Endothelial cell of hepatic sinusoid (primary cell): ENCODE measurements at regions not wholly inside any gene's neighbourhood (a gene's known extent, or its start where the extent isn't known, plus 50 kb on each side); places are given as distances from the start of the nearest gene placed in this dataset.

ENCODE experiments used
- in situ Hi-C: cut with HindIII; loops from 2 replicates; pipeline ENCODE4 v1.10.0; 2017; ENCODE audit warnings: low sequenced_read_pairs

GRCh38 chr4:124243671-124244366 lies 468.7 kb downstream of the ANKRD50 start:
- in situ Hi-C loops: no loop called here

- in situ Hi-C loops: no loop called here
These were observed 459.5 kb downstream of the ANKRD50 start for GRCh38 chr4:124253080-124253479.

GRCh38 chr4:124262211-124263179 lies 450.0 kb downstream of the ANKRD50 start:
- in situ Hi-C loops: no loop called here

DNA sequence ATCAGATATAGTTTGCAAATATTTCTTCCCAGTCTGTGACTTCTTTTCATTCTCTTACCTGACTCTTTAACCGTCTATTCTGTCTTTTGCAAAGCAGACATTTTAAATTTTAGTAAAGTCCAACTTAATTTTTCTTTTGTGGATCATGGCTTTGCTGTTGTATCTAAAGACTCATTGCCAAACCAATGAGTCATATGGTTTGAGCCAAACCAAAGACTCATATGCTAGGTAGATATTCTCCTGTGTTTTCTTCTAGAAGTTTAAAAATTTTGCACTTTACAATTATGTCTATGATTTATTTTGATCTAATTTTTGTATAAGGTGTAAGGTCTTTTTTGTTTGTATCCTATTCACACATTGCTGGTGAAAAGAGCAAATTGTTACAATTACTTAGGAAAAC lies 446.8 kb downstream of the ANKRD50 start:
- in situ Hi-C loops: no loop called here

GRCh38 chr4:124266721-124267120 lies 445.8 kb downstream of the ANKRD50 start:
- in situ Hi-C loops: no loop called here

- in situ Hi-C loops: no loop called here
These were observed 436.1 kb downstream of the ANKRD50 start for GRCh38 chr4:124276461-124276860.

GRCh38 chr4:124277691-124278090 lies 434.8 kb downstream of the ANKRD50 start:
- in situ Hi-C loops: no loop called here

GRCh38 chr4:124278477-124278876 lies 434.1 kb downstream of the ANKRD50 start:
- in situ Hi-C loops: no loop called here

GRCh38 chr4:124279741-124280140 lies 432.8 kb downstream of the ANKRD50 start:
- in situ Hi-C loops: no loop called here

- in situ Hi-C loops: no loop called here
These were observed 430.1 kb downstream of the ANKRD50 start for GRCh38 chr4:124282301-124282898.

GRCh38 chr4:124288706-124289486 lies 423.6 kb downstream of the ANKRD50 start:
- in situ Hi-C loops: no loop called here

DNA sequence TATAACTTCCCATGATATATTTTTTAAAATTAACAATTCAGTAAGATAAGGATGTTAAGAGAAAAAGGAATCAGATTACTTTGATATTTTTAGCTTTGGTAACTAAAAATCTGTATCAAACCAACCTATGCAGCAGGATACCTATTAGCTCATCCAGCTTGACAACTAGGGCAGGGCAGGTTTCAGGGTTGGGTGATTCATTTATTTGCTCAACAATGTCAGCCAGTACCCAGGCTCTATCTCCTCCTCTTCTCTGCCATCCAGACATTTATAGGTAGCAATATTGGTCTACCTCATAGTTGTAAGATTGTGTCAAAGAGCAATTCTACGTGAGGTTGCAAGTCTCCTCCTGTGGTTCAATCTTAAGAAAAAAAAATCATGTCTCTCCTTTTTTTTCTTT lies 421.9 kb downstream of the ANKRD50 start:
- in situ Hi-C loops: no loop called here

DNA sequence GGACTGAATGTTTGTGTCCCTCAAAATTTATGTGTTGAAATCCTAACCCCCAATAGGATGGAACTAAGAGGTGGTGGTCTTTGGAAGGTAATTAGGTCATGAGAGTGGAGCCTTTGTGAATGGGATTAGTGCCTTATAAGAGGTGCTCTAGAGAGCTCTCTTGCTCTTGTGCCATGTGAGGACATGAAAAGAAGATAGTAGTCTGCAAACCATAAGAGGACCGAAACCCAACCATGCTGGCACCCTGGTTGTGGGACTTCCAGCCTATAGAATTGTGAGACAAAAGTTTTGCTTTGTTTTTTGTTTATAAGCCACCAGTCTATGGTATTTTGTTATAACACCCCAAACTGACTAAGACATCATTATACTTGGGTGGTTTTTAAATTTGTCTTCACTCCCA lies 417.1 kb downstream of the ANKRD50 start:
- in situ Hi-C loops: no loop called here

GRCh38 chr4:124304941-124305340 lies 407.6 kb downstream of the ANKRD50 start:
- in situ Hi-C loops: no loop called here

GRCh38 chr4:124306352-124306751 lies 406.2 kb downstream of the ANKRD50 start:
- in situ Hi-C loops: no loop called here

DNA sequence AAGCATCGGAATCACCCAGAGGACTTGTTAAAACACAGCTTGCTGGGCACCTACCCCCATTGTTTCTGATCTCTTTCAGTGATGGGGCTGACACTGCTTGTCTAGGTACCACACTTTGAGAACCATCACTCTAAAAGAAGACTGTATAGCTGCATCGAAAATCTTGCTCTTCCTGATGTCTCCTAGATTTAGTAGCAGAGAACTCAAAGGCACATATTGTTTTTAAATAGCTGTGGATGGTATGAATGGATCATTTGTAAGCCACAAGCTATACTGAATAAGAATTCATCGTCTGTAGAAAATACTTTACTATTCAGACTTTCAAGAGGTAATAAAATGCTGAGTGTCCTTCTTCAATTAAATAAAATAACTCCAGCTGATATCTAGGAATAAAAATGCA lies 405.4 kb downstream of the ANKRD50 start:
- in situ Hi-C loops: no loop called here

DNA sequence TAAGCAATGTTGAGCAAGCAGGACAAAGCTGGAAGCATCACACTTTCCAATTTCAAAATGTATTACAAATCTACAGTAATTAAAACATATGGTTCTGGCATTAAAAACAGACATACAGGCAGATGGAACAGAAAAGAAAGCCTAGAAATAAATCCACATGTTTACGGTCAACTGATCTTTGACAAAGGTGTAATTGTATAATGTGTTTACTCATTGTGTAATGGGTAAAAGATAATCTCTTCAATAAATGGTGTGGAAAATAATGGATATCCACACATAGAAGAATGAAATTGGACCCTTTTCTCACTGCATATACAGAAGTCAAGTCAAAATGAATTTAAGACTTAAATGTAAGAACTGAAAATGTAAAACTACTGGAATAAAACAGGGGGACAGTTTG lies 394.2 kb downstream of the ANKRD50 start:
- in situ Hi-C loops: no loop called here

- in situ Hi-C loops: no loop called here
These were observed 391.2 kb downstream of the ANKRD50 start for GRCh38 chr4:124321364-124321763.

DNA sequence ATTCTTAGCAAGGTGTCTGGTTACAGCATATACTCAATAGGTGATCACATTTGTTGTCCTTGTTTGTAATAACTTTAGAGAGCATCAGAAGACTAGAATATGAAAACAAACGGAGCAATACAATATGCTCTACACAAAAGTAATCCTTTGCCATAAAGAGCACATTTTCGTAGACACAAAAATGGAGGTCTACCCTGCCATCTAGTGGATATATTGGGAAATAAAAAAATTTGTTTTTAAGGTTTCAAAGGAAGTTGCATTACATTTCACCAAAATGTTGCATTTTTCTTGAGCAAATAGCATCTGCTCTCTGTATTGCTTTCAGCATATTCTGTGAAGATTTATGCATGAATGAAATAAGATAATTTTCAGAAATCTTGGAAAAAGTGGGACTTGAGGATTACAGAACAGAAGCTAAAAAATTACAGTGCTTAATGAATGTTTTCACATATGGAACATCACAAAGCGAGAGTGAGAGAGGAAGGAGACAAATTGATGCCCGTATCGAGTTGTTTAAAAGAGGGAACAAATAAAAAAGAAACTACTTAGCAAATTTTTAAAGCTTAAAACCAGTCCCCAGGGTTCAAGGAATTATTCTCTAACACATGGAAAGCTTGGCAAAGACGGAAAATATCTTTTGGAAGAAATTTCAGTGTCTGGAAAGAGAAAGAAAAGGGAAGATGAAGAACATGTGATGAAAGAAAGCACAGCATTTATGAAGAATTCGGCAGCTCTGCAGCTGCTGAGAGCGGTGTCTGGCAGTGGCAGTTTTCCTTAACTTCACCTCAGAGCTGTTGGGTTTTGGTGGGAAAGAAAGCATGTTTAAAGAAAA lies 390.1 kb downstream of the ANKRD50 start:
- in situ Hi-C loops: no loop called here

DNA sequence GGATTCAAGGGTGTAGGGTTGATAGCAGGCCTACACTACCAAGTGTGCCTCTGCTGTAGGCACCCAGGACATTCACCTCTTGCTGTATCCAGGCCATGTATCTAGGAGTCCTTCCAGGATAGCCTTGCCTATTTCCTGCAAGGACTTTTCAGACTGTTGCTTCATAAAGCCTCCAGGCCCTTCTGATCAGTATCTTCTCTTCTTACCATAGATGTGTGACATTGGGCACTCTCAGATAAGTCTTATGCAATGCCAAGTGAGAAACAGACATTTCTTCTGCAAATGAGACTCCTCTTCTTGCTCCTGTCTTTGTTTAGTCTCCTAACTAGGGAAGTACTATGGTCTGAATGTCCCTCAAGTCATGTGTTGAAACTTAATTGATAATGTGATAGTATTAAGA lies 386.8 kb downstream of the ANKRD50 start:
- in situ Hi-C loops: loop anchor here (25.0 kb wide), 1 partner anchor 962 kb away; no protein-coding TSS in a partner anchor
